OCI-LY3 (cell line): ENCODE measurements at regions not wholly inside any gene's neighbourhood (a gene's known extent, or its start where the extent isn't known, plus 50 kb on each side); places are given as distances from the start of the nearest gene placed in this dataset.

Source experiments
- EZH2phosphoT487 ChIP-seq: fragments of 200-600 bp; shearing (Covaris generic); IDR thresholded peaks from 2 replicates; pipeline ENCODE4 v1.6.1; 2018; ENCODE audit warnings: antibody characterized with exemption, mixed run types, low read depth
- TF ChIP-seq, protein P1 (sequence below): fragments of 200-600, 300-600 bp; sonication (generic); IDR thresholded peaks from 2 replicates; pipeline ENCODE4 v1.5.1; 2014; ENCODE audit warnings: antibody characterized with exemption, low read length, low read depth

DNA sequence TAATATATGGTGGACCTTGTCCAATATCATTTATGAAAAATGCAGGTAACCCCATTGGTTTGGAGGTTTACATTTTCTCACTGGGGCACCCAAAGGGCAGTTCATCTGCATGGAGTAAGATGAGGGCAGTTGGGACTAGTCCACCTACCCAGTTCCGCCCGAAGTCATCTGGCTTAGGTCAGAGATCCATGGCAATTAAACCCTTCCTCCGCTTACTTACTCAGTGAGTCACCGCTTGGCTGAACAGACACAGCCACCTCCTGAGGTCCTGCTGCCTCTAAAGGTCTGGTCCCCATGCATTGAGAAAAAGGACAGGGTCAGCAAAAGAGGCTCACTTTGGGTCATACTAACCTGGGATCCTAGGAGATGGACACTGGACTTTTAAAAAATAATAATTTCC, 102.9 kb upstream of the PRL start:
- TF ChIP-seq, protein P1, sequence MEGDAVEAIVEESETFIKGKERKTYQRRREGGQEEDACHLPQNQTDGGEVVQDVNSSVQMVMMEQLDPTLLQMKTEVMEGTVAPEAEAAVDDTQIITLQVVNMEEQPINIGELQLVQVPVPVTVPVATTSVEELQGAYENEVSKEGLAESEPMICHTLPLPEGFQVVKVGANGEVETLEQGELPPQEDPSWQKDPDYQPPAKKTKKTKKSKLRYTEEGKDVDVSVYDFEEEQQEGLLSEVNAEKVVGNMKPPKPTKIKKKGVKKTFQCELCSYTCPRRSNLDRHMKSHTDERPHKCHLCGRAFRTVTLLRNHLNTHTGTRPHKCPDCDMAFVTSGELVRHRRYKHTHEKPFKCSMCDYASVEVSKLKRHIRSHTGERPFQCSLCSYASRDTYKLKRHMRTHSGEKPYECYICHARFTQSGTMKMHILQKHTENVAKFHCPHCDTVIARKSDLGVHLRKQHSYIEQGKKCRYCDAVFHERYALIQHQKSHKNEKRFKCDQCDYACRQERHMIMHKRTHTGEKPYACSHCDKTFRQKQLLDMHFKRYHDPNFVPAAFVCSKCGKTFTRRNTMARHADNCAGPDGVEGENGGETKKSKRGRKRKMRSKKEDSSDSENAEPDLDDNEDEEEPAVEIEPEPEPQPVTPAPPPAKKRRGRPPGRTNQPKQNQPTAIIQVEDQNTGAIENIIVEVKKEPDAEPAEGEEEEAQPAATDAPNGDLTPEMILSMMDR, result no peak
- no peak for TF ChIP-seq EZH2phosphoT487
